ENCODE measurements at regions not wholly inside any gene's neighbourhood (a gene's known extent, or its start where the extent isn't known, plus 50 kb on each side); places are given as distances from the start of the nearest gene placed in this dataset.

DNA sequence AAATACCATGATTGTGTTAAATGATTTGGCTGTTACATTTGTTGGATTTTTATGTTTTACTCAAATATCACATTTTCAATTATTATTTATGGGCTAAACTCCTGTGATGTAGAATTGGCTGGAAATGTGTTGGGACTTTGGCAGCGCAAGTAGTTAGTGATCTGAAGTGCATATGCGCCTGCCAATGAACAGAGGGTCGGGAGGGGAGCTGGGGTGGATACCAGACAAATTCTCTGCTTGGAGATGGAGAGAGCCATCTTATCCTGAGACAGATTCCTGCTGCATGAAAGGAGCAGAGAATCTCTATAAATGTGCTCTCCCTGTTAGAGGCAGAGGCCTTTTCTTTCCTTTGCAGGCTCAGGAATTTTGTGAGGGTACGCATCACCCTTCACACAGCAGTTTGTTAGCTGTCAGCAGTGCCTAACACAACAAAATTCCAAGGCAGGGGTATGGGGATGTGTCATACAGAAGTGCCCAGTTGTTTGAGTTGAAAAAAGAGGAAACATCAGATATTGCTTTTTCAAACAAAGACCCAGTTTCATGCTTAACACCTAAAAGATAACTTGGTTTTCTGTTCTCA lies 489.1 kb downstream of the CSNK1G3 start:
- TF ChIP-seq CTCF (IDR thresholded peaks at IDR 0.05) (no peak), ZFX (IDR thresholded peaks at IDR 0.05; ENCODE audit: borderline replicate concordance) (no peak)

Measured in 22Rv1 (cell line).